ENCODE measurements at regions not wholly inside any gene's neighbourhood (a gene's known extent, or its start where the extent isn't known, plus 50 kb on each side); places are given as distances from the start of the nearest gene placed in this dataset.

GRCh38 chr2:53567073-53567472, 200.5 kb upstream of the CHAC2 start:
- no peak for DNase-seq (ENCODE audit: low spot score)
- H3K27ac ChIP-seq: no peak overlapping the region
- CTCF ChIA-PET: no interaction called here
- TF ChIP-seq CTCF (conservative IDR thresholded peaks at IDR 0.05; ENCODE audit: low read depth): no peak
- POLR2A ChIA-PET (ENCODE audit: low non-redundant PET): no interaction called here

- TF ChIP-seq CTCF (conservative IDR thresholded peaks at IDR 0.05; ENCODE audit: low read depth): no peak
- ChIA-PET POLR2A (ENCODE audit: low non-redundant PET) (no interaction called here), CTCF (no interaction called here)
- H3K27ac ChIP-seq: no peak overlapping the region
- no peak for DNase-seq (ENCODE audit: low spot score)
These were observed 205.2 kb upstream of the CHAC2 start for GRCh38 chr2:53562407-53562806.

- no peak for DNase-seq (ENCODE audit: low spot score)
- no peak for TF ChIP-seq CTCF (conservative IDR thresholded peaks at IDR 0.05; ENCODE audit: low read depth)
- ChIA-PET CTCF (no interaction called here), POLR2A (ENCODE audit: low non-redundant PET) (no interaction called here)
- H3K27ac ChIP-seq: no peak overlapping the region
These were observed 206.4 kb upstream of the CHAC2 start for GRCh38 chr2:53561155-53561554.

- DNase-seq (ENCODE audit: low spot score): peak; percentile 84
- TF ChIP-seq CTCF (conservative IDR thresholded peaks at IDR 0.05; ENCODE audit: low read depth): no peak
- ChIA-PET POLR2A (ENCODE audit: low non-redundant PET) (no interaction called here), CTCF (interaction anchor here (0.6 to 0.7 kb wide), 2 partner anchors 28 to 208 kb away, joined by 3 to 5 read pairs; no protein-coding TSS in a partner anchor)
- no peak overlapping the region for H3K27ac ChIP-seq
These were observed 208.2 kb upstream of the CHAC2 start for GRCh38 chr2:53559302-53559966.

GRCh38 chr2:53558867-53559266, 208.7 kb upstream of the CHAC2 start:
- no peak overlapping the region for H3K27ac ChIP-seq
- ChIA-PET POLR2A (ENCODE audit: low non-redundant PET) (no interaction called here), CTCF (interaction anchor here (0.5 to 0.7 kb wide), 3 partner anchors 28 to 208 kb away, joined by 3 to 5 read pairs (median 3); no protein-coding TSS in a partner anchor)
- DNase-seq (ENCODE audit: low spot score): no peak
- TF ChIP-seq CTCF (conservative IDR thresholded peaks at IDR 0.05; ENCODE audit: low read depth): no peak

- ChIA-PET CTCF (no interaction called here), POLR2A (ENCODE audit: low non-redundant PET) (no interaction called here)
- H3K27ac ChIP-seq: no peak overlapping the region
- no peak for DNase-seq (ENCODE audit: low spot score)
- TF ChIP-seq CTCF (conservative IDR thresholded peaks at IDR 0.05; ENCODE audit: low read depth): no peak
These were observed 218.1 kb upstream of the CHAC2 start for GRCh38 chr2:53549497-53549896.
